Gastroesophageal sphincter (tissue), 4 donors: ENCODE measurements at regions not wholly inside any gene's neighbourhood (a gene's known extent, or its start where the extent isn't known, plus 50 kb on each side); places are given as distances from the start of the nearest gene placed in this dataset.
A peak's percentile ranks its signal among the peaks of the same experiment; 100 is the strongest.

ENCODE experiments used
- ATAC-seq: fragments of 150-250 bp; one replicate; pipeline ENCODE4 v1.9.1; 2016; ENCODE audit warnings: mild to moderate bottlenecking, moderate library complexity
- H3K27ac ChIP-seq, 4 donors: fragments of 200-600 bp; sonication (generic) in 3 of 4; 1 replicate in 3 of 4; 2 replicates in 1 of 4; pipeline ENCODE4 v1.5.1; 2016 to 2019
- H3K27me3 ChIP-seq: fragments of 200-600 bp; sonication (generic); one replicate; pipeline ENCODE4 v1.5.1; 2019
- H3K36me3 ChIP-seq, 2 donors: fragments of 200-600 bp; sonication (generic); one replicate each; pipeline ENCODE4 v1.5.1; 2019; ENCODE audit warnings: control low read depth in 1 of 2
- H3K4me1 ChIP-seq, 3 donors: fragments of 200-600 bp; sonication (generic); 1 replicate in 2 of 3; 2 replicates in 1 of 3; pipeline ENCODE4 v1.5.1; 2016 to 2019; ENCODE audit warnings: control low read depth in 2 of 3
- H3K4me3 ChIP-seq, 2 donors: fragments of 200-600 bp; sonication (generic); one replicate each; pipeline ENCODE4 v1.5.1; 2019; ENCODE audit warnings: mild to moderate bottlenecking in 1 of 2, moderate library complexity in 1 of 2
- H3K9me3 ChIP-seq, 3 donors: fragments of 200-600 bp; sonication (generic); one replicate each; pipeline ENCODE4 v1.5.1; 2017 to 2019; ENCODE audit warnings: control low read depth in 2 of 3
- CTCF ChIP-seq, 4 experiments: fragments of 200-600 bp in 2 of 4; fragments of 450-650 bp in 2 of 4; sonication (generic) in 1 of 4; IDR thresholded peaks; one replicate each; pipeline ENCODE4 v1.5.1; 2017 to 2019; ENCODE audit warnings: antibody characterized with exemption in 4 of 4, mild to moderate bottlenecking in 2 of 4, moderate library complexity in 2 of 4
- EP300 ChIP-seq: sonication (generic); formaldehyde crosslinking; IDR thresholded peaks from one replicate; pipeline ENCODE4 v1.6.1; 2017; ENCODE audit warnings: antibody characterized with exemption, mild to moderate bottlenecking
- POLR2A ChIP-seq, 2 donors: fragments of 450-650 bp; IDR thresholded peaks; one replicate each; pipeline ENCODE4 v1.6.1; 2017; ENCODE audit warnings: antibody characterized with exemption in 2 of 2, mild to moderate bottlenecking in 2 of 2, moderate library complexity in 1 of 2
- POLR2AphosphoS5 ChIP-seq: sonication (generic); formaldehyde crosslinking; IDR thresholded peaks from one replicate; pipeline ENCODE4 v1.6.1; 2017; ENCODE audit warnings: antibody characterized with exemption
- WGBS, 2 donors: methylation state at CpG; one replicate each; pipeline ENCODE4 v1.1.5; 2018; ENCODE audit warnings: low coverage in 1 of 2; 5-methylcytosine and 5-hydroxymethylcytosine counted together

DNA sequence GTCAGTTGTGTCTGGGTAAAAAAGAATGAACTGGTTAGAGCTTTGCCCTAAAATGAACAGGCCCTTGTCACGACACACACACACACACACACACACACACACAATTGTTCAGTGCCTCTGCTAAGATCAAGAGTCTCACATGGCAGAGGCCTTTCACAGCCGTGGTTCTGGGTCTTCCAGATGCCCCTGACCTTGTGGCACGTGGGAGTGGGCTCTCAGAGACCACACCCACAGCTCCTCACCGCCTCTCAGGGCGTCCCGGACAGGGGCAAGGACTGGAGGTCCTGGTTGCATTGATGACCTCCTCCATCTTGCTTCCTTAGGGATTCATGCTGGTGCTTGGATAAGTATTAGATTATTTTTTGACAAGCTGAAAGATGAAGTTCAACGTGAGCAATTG lies 101.0 kb downstream of the HSPH1 start:
- Histone ChIP-seq H3K27ac (no peak overlapping the region), H3K4me3 (no peak overlapping the region), H3K9me3 (peaks cover 0 to 6% (median 0%) of the 10 kb centered on the region in 3 donors), H3K27me3 (peaks cover 6% of the 10 kb centered on the region), H3K36me3 (no peaks in the 10 kb centered on the region), H3K4me1 (no peaks in the 10 kb centered on the region)
- no peak for ATAC-seq
- TF ChIP-seq CTCF (IDR thresholded peaks at IDR 0.05) (no peak), POLR2A (IDR thresholded peaks at IDR 0.05) (no peak), POLR2AphosphoS5 (no peak), EP300 (no peak)
- WGBS, 2 donors, result 76 to 86% methylated on average over 1 to 7 of the region's 7 CpGs

GRCh38 chr13:31060220-31060619 lies 101.5 kb downstream of the HSPH1 start:
- WGBS, 2 donors, result 71 to 100% methylated on average over 1 to 2 of the region's 3 CpGs
- no peak overlapping the region for H3K4me3 ChIP-seq
- H3K27ac ChIP-seq, result no peak overlapping the region

DNA sequence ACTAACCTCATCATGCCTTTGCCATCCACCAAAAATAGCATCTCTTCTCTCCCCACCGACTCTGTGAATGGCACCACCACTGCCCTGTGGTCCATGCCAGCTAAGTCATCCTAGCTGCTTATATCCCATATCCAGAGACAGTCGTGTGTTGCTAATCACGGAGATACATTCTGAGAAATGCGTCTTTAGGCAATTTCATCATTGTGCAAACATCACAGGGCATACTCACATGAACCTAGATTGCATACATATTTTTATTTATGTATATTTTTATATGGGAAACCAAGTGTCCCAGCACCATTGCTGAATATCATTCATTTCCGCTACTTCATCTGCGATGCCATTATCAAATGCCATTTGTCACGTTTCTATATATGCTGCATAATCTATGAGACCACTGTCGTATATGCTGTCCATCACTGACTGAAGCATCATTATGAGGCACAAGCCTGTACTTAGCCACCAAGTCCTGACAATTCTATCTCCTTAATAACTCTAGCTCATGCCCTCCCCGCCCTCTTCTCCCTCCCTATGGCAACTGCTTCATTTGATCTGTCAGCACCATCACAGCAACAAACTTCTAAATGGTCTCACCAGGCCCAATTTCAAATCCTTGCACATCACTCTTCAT lies 104.2 kb downstream of the HSPH1 start:
- Histone ChIP-seq H3K27ac (no peak overlapping the region), H3K36me3 (no peaks in the 10 kb centered on the region), H3K4me1 (no peaks in the 10 kb centered on the region), H3K27me3 (peaks cover 17% of the 10 kb centered on the region), H3K4me3 (no peak overlapping the region), H3K9me3 (no peaks in the 10 kb centered on the region)
- no peak for ATAC-seq
- TF ChIP-seq CTCF (IDR thresholded peaks at IDR 0.05), result no peak
- TF ChIP-seq EP300, result no peak
- TF ChIP-seq POLR2AphosphoS5, result no peak
- no peak for TF ChIP-seq POLR2A (IDR thresholded peaks at IDR 0.05)
- 93 to 98% methylated on average over 8 of the region's 9 CpGs for WGBS, 2 donors

More at GRCh38 chr13:31060220-31060619, 101.5 kb downstream of the HSPH1 start:
- no peak for TF ChIP-seq POLR2A (IDR thresholded peaks at IDR 0.05)
- no peak for TF ChIP-seq CTCF (IDR thresholded peaks at IDR 0.05)
- TF ChIP-seq EP300, result no peak
- no peak for TF ChIP-seq POLR2AphosphoS5
- no peaks in the 10 kb centered on the region for H3K4me1 ChIP-seq
- H3K36me3 ChIP-seq, result no peaks in the 10 kb centered on the region
- ATAC-seq, result no peak
- peaks cover 7% of the 10 kb centered on the region for H3K27me3 ChIP-seq
- peaks cover 0 to 6% (median 0%) of the 10 kb centered on the region in 3 donors for H3K9me3 ChIP-seq

GRCh38 chr13:31056644-31057271 lies 104.9 kb downstream of the HSPH1 start:
- Histone ChIP-seq H3K36me3 (no peaks in the 10 kb centered on the region), H3K4me1 (no peaks in the 10 kb centered on the region), H3K27me3 (peaks cover 17% of the 10 kb centered on the region), H3K4me3 (no peak overlapping the region), H3K27ac (no peak overlapping the region), H3K9me3 (no peaks in the 10 kb centered on the region)
- WGBS, 2 donors, result 29 to 42% methylated on average over 9 of the region's 10 CpGs
- ATAC-seq, result no peak
- no peak for TF ChIP-seq CTCF (IDR thresholded peaks at IDR 0.05)
- TF ChIP-seq POLR2AphosphoS5, result no peak
- TF ChIP-seq POLR2A (IDR thresholded peaks at IDR 0.05), result no peak
- no peak for TF ChIP-seq EP300

GRCh38 chr13:31055589-31055988 lies 106.1 kb downstream of the HSPH1 start:
- no peak overlapping the region for H3K27ac ChIP-seq
- TF ChIP-seq CTCF (IDR thresholded peaks at IDR 0.05) (no peak), POLR2A (IDR thresholded peaks at IDR 0.05) (no peak), EP300 (no peak), POLR2AphosphoS5 (no peak)
- no peaks in the 10 kb centered on the region for H3K36me3 ChIP-seq
- peak; percentile 14 for ATAC-seq
- no peaks in the 10 kb centered on the region for H3K9me3 ChIP-seq
- H3K4me3 ChIP-seq, result no peak overlapping the region
- H3K4me1 ChIP-seq, result no peaks in the 10 kb centered on the region
- H3K27me3 ChIP-seq, result peaks cover 17% of the 10 kb centered on the region
- 87% methylated on average over 4 of the region's 5 CpGs; no CpG with 5 or more reads in 1 of the 2 donors for WGBS, 2 donors
